GM12878 (cell line): ENCODE measurements at regions not wholly inside any gene's neighbourhood (a gene's known extent, or its start where the extent isn't known, plus 50 kb on each side); places are given as distances from the start of the nearest gene placed in this dataset.

Experiments used
- ATAC-seq: fragments of 200-7000 bp; cut with Tn5 transposase; 3 replicates; pipeline ENCODE4 v1.9.1; 2020; ENCODE audit warnings: mild to moderate bottlenecking, moderate library complexity
- BruUV-seq: library from RNA; stranded (reverse); fragments of 400-500 nt; replicated peaks from 2 replicates; lab custom pipeline; 2021; lab: Mats Ljungman, UMichigan
- CTCF ChIA-PET: fragments of 300-600 bp; sonication (Branson Sonifier 250); formaldehyde crosslinking; extraction: SDS; loops from one replicate; lab custom pipeline; 2021; ENCODE audit warnings: inconsistent platforms; lab: Yijun Ruan, JAX
- POLR2A ChIA-PET: fragments of 350-600 bp; formaldehyde crosslinking; extraction: SDS; loops from one replicate; lab custom pipeline; 2021; ENCODE audit warnings: inconsistent platforms; lab: Charles Lee
- RAD21 ChIA-PET: fragments of 300-600 bp; sonication (Branson Sonifier 250); formaldehyde crosslinking; loops from one replicate; lab custom pipeline; 2023; ENCODE audit warnings: antibody characterized with exemption; ENCODE audit not compliant: unreplicated experiment; lab: Charles Lee
- SMC1A ChIA-PET: fragments of 300-600 bp; sonication (Branson Sonifier 250); formaldehyde crosslinking; loops from one replicate; lab custom pipeline; 2023; ENCODE audit not compliant: unreplicated experiment, uncharacterized antibody; lab: Charles Lee
- DNase-seq: peaks from one replicate; pipeline ENCODE4 v3.0.0-alpha.2; 2011; ENCODE audit warnings: low read depth, low spot score
- FAIRE-seq: peaks from 3 replicates; lab custom pipeline; 2011; peaks lifted over from hg19 to GRCh38; lab: Jason Lieb, UNC
- H2AFZ ChIP-seq: 2 replicates; pipeline ENCODE4 v1.6.0; 2011; ENCODE audit warnings: low read depth, low read length, control low read depth; ENCODE audit not compliant: control insufficient read depth
- H3K27ac ChIP-seq: 2 replicates; pipeline ENCODE4 v1.5.1; 2011; ENCODE audit warnings: control low read depth; ENCODE audit not compliant: control insufficient read depth, insufficient read depth
- H3K27me3 ChIP-seq, 2 experiments: replicated peaks in 1 of 2; 2 replicates each; pipeline versions ENCODE4 v1.6.0 to v1.6.1; 2011; ENCODE audit warnings: low read length in 1 of 2; ENCODE audit not compliant: control insufficient read depth in 2 of 2, insufficient read depth in 2 of 2
- H3K36me3 ChIP-seq, 2 experiments: 2 replicates each; pipeline ENCODE4 v1.5.1; 2011; ENCODE audit warnings: low read length in 1 of 2; ENCODE audit not compliant: control insufficient read depth in 2 of 2, insufficient read depth in 2 of 2
- H3K4me1 ChIP-seq: 2 replicates; pipeline ENCODE4 v1.6.1; 2011; ENCODE audit warnings: mild to moderate bottlenecking, low read length, moderate library complexity, mixed read lengths; ENCODE audit not compliant: control insufficient read depth, insufficient read depth
- H3K4me2 ChIP-seq: 2 replicates; pipeline ENCODE4 v1.6.0; 2011; ENCODE audit warnings: control low read depth; ENCODE audit not compliant: control insufficient read depth, insufficient read depth
- H3K4me3 ChIP-seq: fragments of 200-600 bp; sonication (generic); 2 replicates; pipeline ENCODE4 v1.5.1; 2016
- H3K79me2 ChIP-seq: 2 replicates; pipeline ENCODE4 v1.6.0; 2011; ENCODE audit warnings: low read length; ENCODE audit not compliant: control insufficient read depth, insufficient read depth
- H3K9ac ChIP-seq: 2 replicates; pipeline ENCODE4 v1.8.0; 2011; ENCODE audit warnings: low read length, control low read depth, mixed read lengths; ENCODE audit not compliant: control insufficient read depth, insufficient read depth
- H3K9me3 ChIP-seq: replicated peaks from 3 replicates; pipeline ENCODE4 v1.5.1; 2011; ENCODE audit warnings: mild to moderate bottlenecking, low read length; ENCODE audit not compliant: control insufficient read depth, insufficient read depth
- H4K20me1 ChIP-seq: 2 replicates; pipeline ENCODE4 v1.6.0; 2011; ENCODE audit not compliant: control insufficient read depth, insufficient read depth
- BACH1 ChIP-seq: fragments of 450-650 bp; IDR thresholded peaks from 2 replicates; pipeline ENCODE4 v1.6.1; 2017; ENCODE audit warnings: mild to moderate bottlenecking, borderline replicate concordance
- BCLAF1 ChIP-seq: fragments of 450-650 bp; IDR thresholded peaks from 2 replicates; pipeline ENCODE4 v1.6.1; 2017; ENCODE audit warnings: antibody characterized with exemption, mild to moderate bottlenecking, moderate library complexity
- EGR1 ChIP-seq, 2 experiments: IDR thresholded peaks; 1 replicate in 1 of 2; 2 replicates in 1 of 2; pipeline ENCODE4 v1.6.1; 2011 to 2012; ENCODE audit warnings: low read depth in 2 of 2, low read length in 2 of 2, borderline replicate concordance in 1 of 2, mild to moderate bottlenecking in 1 of 2, moderate library complexity in 1 of 2
- ESRRA ChIP-seq: IDR thresholded peaks from 2 replicates; pipeline ENCODE4 v1.6.1; 2012; ENCODE audit warnings: mild to moderate bottlenecking, low read length, improper control_type of control experiment
- HSF1 ChIP-seq: fragments of 150-350 bp; IDR thresholded peaks from 2 replicates; pipeline ENCODE4 v1.6.1; 2014; ENCODE audit warnings: mild to moderate bottlenecking, low read depth, low read length
- KDM1A ChIP-seq: fragments of 200-600 bp; sonication (generic); IDR thresholded peaks from 2 replicates; pipeline ENCODE4 v1.6.1; 2016; ENCODE audit warnings: borderline replicate concordance
- MXI1 ChIP-seq: fragments of 150-350 bp; IDR thresholded peaks from 2 replicates; pipeline ENCODE4 v1.6.1; 2011; ENCODE audit warnings: low read depth, mild to moderate bottlenecking, inconsistent platforms, low read length, improper control_type of control experiment
- POLR2AphosphoS2 ChIP-seq: IDR thresholded peaks from 2 replicates; pipeline ENCODE4 v1.6.1; 2011; ENCODE audit warnings: low read depth, mild to moderate bottlenecking, low read length, improper control_type of control experiment, moderate library complexity
- RB1 ChIP-seq: fragments of 450-650 bp; formaldehyde crosslinking; IDR thresholded peaks from 2 replicates; pipeline ENCODE4 v1.6.1; 2017; ENCODE audit warnings: mild to moderate bottlenecking, borderline replicate concordance
- RELA ChIP-seq: fragments of 450-650 bp; IDR thresholded peaks from 2 replicates; pipeline ENCODE4 v1.8.0; 2014; ENCODE audit warnings: borderline replicate concordance; ENCODE audit not compliant: partially characterized antibody
- SREBF2 ChIP-seq: IDR thresholded peaks from 2 replicates; pipeline ENCODE4 v1.6.1; 2012; ENCODE audit warnings: mild to moderate bottlenecking, low read length
- ZBED1 ChIP-seq: IDR thresholded peaks from 2 replicates; pipeline ENCODE4 v1.6.1; 2016; ENCODE audit warnings: borderline replicate concordance
- in situ Hi-C: fragments of 300-500 bp; cut with MboI; formaldehyde crosslinking; loops from 9 replicates; pipeline ENCODE4 v1.14.3; 2018; ENCODE audit warnings: mixed read lengths
- intact Hi-C: fragments of 100-400 bp; cut with micrococcal nuclease; formaldehyde crosslinking; loops from one replicate; pipeline ENCODE4 v1.14.2; 2022; ENCODE audit not compliant: unreplicated experiment
- TF ChIP-seq, protein P1 (sequence below): fragments of 450-650 bp; IDR thresholded peaks from 2 replicates; pipeline ENCODE4 v1.6.1; 2017; ENCODE audit warnings: mild to moderate bottlenecking, low read depth, inconsistent platforms; ENCODE audit not compliant: poor library complexity, severe bottlenecking

GRCh38 chr22:34808618-34809017 is 257.3 kb upstream of the ISX start:
- intact Hi-C loops (no loop called here), in situ Hi-C loops (loop anchor here (10.0 kb wide), 1 partner anchor 346 kb away; no protein-coding TSS in a partner anchor)
- FAIRE-seq (no peak), ATAC-seq (no peak)
- H4K20me1 ChIP-seq: no peaks in the 10 kb centered on the region
- no peak overlapping the region for H3K4me3 ChIP-seq
- H3K27me3 ChIP-seq: no peaks in the 10 kb centered on the region
- no peak overlapping the region for H2AFZ ChIP-seq
- BruUV-seq: no TSS peak
- TF ChIP-seq, protein P1, sequence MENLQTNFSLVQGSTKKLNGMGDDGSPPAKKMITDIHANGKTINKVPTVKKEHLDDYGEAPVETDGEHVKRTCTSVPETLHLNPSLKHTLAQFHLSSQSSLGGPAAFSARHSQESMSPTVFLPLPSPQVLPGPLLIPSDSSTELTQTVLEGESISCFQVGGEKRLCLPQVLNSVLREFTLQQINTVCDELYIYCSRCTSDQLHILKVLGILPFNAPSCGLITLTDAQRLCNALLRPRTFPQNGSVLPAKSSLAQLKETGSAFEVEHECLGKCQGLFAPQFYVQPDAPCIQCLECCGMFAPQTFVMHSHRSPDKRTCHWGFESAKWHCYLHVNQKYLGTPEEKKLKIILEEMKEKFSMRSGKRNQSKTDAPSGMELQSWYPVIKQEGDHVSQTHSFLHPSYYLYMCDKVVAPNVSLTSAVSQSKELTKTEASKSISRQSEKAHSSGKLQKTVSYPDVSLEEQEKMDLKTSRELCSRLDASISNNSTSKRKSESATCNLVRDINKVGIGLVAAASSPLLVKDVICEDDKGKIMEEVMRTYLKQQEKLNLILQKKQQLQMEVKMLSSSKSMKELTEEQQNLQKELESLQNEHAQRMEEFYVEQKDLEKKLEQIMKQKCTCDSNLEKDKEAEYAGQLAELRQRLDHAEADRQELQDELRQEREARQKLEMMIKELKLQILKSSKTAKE: no peak
- TF ChIP-seq HSF1: no peak
- no peak for TF ChIP-seq ESRRA
- no peak for TF ChIP-seq BCLAF1
- TF ChIP-seq KDM1A: no peak
- TF ChIP-seq POLR2AphosphoS2: no peak
- TF ChIP-seq BACH1: no peak
- TF ChIP-seq MXI1: no peak
- TF ChIP-seq ZBED1: no peak
- no peak for TF ChIP-seq RELA
- no peak for TF ChIP-seq SREBF2
- TF ChIP-seq EGR1 (IDR thresholded peaks at IDR 0.05; ENCODE audit: borderline replicate concordance in 1 of 2, low read depth in 2 of 2, low read length in 2 of 2): no peak
- no peak for TF ChIP-seq RB1
- TF ChIP-seq, all 136 proteins: peak for 0
- POLR2A ChIA-PET: no interaction called here
- Histone ChIP-seq H3K9ac (no peak overlapping the region), H3K36me3 (no peaks in the 10 kb centered on the region), H3K4me1 (no peaks in the 10 kb centered on the region), H3K79me2 (no peaks in the 10 kb centered on the region), H3K9me3 (no peaks in the 10 kb centered on the region), H3K27ac (no peak overlapping the region), H3K4me2 (no peak overlapping the region)
- SMC1A ChIA-PET: interaction anchor here (0.5 to 0.7 kb wide), 2 partner anchors 22 to 116 kb away, joined by 3 read pairs; no protein-coding TSS in a partner anchor
- DNase-seq: no peak
- RAD21 ChIA-PET: no interaction called here
- CTCF ChIA-PET: no interaction called here
